ENCODE measurements at regions not wholly inside any gene's neighbourhood (a gene's known extent, or its start where the extent isn't known, plus 50 kb on each side); places are given as distances from the start of the nearest gene placed in this dataset.
A peak's percentile ranks its signal among the peaks of the same experiment; 100 is the strongest.

GRCh38 chr18:5639131-5639530 lies 95.3 kb upstream of the EPB41L3 start:
- TF ChIP-seq ZNF274 (IDR thresholded peaks at IDR 0.05; ENCODE audit: low read depth, low read length), result no peak
- no peak overlapping the region for H3K4me3 ChIP-seq (ENCODE audit: low read length)

- TF ChIP-seq ZNF274 (IDR thresholded peaks at IDR 0.05; ENCODE audit: low read depth, low read length), result no peak
- H3K4me3 ChIP-seq (ENCODE audit: low read length), result no peak overlapping the region
Observed at GRCh38 chr18:5632041-5632440, 88.2 kb upstream of the EPB41L3 start.

GRCh38 chr18:5630900-5631413 lies 87.2 kb upstream of the EPB41L3 start:
- H3K4me3 ChIP-seq (ENCODE audit: low read length), result no peak overlapping the region
- no peak for TF ChIP-seq ZNF274 (IDR thresholded peaks at IDR 0.05; ENCODE audit: low read depth, low read length)

DNA sequence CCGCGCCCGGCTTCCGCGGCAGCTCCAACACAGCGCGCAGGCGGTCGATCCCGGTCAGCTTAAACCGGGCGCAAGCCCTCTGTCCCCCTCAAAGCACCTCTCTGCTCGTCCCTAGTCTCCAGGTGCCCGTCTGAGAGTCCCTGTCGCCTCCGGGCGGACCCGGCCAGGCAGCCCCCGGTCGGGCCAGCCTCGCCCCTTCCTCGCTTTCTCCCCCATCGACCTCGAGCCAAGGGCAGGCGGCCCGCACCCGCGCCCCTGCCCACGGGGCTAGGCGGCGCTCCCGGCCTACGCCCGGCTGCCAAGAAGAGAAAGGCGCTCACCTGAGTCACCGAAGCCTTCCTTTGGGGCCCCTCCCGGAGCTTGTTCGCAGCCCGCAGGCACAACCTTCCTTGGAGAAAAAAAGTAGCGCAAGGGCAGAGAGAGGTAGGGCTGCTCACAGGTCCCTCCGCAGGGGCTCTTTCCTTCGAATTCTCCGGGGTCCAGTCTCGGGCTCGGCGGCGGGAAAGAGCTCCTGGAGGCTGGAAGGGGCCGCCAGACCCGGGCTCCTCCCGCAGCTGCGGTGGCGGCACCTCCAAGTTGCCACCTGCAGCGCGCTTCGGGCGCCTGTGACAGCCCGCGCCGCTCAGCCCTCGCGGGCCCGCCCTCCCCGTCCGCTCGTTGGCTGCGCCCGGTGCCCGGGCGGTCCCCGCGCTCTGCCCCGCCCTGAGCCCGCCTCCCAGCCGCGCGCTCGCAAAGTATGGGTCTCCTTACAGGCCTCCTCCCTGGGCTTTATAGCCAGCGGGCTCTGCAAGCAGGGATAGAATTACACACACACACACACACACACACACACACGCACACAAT lies 86.5 kb upstream of the EPB41L3 start:
- no peak for TF ChIP-seq ZNF274 (IDR thresholded peaks at IDR 0.05; ENCODE audit: low read depth, low read length)
- peak overlapping the region; percentile 56 for H3K4me3 ChIP-seq (ENCODE audit: low read length)

DNA sequence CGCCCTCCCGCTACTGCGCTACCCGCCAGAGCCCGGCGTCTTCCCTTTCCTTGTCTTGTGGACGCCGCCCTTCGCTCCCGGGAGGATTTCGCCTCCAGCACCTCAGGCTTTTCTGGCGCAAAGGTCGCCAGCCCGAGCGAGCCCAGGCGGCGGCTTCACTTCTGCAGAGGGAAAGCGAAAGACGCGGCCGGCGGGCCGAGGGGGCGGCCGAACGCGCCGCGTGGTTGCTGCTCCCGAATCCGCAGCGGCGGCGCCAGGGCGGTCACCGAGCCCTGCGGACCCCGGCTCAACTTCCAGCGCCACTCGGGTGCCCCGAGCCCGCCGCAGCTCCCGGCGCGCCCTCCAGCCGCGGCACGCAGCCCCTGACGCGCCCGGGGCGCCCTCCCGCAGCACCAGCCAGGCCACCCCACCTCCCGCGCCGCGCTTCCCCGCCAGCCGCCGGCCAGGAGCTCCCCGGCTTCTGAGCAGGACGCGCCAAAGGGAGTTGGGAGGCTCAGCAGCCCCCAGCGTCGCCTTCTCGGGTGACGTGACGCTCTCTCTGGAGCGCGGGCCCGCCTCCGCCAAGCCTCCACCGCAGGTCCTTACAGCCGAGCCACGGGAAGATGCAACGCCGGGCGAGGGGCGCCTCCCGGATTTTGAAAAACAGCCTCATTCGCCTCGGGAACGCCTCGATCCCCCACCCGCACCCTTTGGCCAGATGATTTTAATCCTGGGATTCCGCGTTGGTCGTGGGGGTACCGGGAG lies 84.9 kb upstream of the EPB41L3 start:
- H3K4me3 ChIP-seq (ENCODE audit: low read length), result peak overlapping the region; percentile 56; the same call in 1 of the 2 replicates
- no peak for TF ChIP-seq ZNF274 (IDR thresholded peaks at IDR 0.05; ENCODE audit: low read depth, low read length)

GRCh38 chr18:5627776-5628511 lies 84.1 kb upstream of the EPB41L3 start:
- no peak for TF ChIP-seq ZNF274 (IDR thresholded peaks at IDR 0.05; ENCODE audit: low read depth, low read length)
- H3K4me3 ChIP-seq (ENCODE audit: low read length), result peak overlapping the region; percentile 56; the same call in 1 of the 2 replicates

- no peak for TF ChIP-seq ZNF274 (IDR thresholded peaks at IDR 0.05; ENCODE audit: low read depth, low read length)
- no peak overlapping the region for H3K4me3 ChIP-seq (ENCODE audit: low read length)
Observed at GRCh38 chr18:5626130-5626880, 82.5 kb upstream of the EPB41L3 start.

GRCh38 chr18:5625076-5625475 lies 81.3 kb upstream of the EPB41L3 start:
- TF ChIP-seq ZNF274 (IDR thresholded peaks at IDR 0.05; ENCODE audit: low read depth, low read length), result no peak
- H3K4me3 ChIP-seq (ENCODE audit: low read length), result no peak overlapping the region

DNA sequence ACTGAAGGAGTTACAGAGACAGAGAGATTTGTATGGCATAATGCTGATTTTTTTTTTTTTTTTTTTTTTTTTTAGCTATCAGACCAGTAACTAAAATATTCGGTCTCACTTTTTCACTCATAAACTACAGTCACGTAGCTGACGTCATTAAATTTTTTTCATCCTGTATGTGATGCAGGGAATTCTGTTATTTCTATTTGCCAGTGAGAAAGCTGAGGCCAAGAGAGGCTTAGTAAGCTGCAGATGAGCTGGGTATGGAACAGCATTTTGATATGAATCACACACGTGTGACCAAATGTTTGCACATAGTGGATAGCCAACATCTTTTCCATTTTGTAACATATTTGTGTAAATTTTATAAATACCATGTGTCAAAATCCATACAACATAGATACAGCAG lies 79.1 kb upstream of the EPB41L3 start:
- no peak overlapping the region for H3K4me3 ChIP-seq (ENCODE audit: low read length)
- TF ChIP-seq ZNF274 (IDR thresholded peaks at IDR 0.05; ENCODE audit: low read depth, low read length), result no peak

DNA sequence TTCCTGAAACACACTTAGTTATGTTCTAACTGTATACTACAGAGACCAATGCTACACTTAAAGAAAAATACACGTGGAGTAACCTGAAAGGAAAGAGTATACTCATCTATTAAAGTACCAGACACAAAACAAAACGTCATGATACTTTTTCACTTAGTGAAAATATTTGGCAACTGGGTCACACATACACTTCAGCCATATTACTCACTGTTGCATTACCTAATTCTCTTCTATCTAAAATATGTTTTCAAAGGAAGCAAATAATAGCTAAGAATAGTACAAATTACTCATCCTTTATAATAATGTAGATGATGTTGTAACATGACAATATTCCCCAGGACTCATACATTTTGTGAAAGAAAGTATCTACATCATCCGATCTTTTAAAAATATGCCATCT lies 76.5 kb upstream of the EPB41L3 start:
- no peak for TF ChIP-seq ZNF274 (IDR thresholded peaks at IDR 0.05; ENCODE audit: low read depth, low read length)

DNA sequence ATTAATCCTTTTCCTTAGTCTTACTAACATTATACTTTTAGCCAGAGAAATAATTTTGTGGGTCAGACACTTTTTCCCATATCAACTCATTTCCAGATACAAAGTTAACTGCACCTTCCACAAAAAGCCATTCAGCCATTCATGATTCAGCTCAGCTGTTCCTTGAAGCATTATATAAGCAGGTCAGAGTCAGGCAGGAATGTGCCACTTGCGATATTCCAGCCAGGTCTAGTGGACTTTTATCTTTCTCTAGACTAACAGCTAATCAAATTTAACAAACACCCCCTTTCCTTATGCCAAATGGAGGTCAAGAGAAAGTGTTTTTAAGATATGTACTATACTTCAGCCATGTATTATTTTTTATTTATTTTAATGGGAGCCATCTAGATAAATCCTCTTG lies 75.6 kb upstream of the EPB41L3 start:
- no peak overlapping the region for H3K4me3 ChIP-seq (ENCODE audit: low read length)
- TF ChIP-seq ZNF274 (IDR thresholded peaks at IDR 0.05; ENCODE audit: low read depth, low read length), result no peak

More for the DNA sequence above, 76.5 kb upstream of the EPB41L3 start:
- no peak overlapping the region for H3K4me3 ChIP-seq (ENCODE audit: low read length)

DNA sequence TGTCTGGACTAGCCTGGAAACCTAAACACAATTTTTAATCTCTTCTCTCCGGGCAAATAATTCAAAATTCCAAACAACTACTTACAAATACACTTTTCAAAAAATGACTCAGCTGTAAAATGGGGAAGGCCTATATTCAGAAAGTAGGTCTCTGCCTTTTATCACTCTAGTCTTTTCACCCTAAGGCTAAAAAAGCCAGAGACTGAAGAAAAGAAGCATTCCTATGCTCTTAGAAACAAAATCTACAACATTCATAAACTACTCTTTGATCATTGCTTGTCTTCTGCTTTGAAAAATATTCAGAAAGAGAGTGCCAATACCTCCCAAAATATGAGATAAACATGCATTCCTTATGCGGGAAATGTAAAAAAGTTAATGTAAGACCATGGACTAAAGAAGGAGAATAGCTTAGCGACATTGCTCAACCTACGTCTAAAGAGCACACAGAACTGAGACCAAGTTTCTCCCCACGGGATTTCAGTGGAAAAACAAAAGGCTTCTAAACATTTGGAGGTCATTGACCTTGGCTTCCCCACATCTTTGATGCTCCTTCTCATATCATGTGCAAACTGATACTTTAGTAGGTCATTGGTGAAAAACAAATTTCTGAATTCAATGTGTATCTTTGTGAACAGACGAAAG lies 74.4 kb upstream of the EPB41L3 start:
- no peak overlapping the region for H3K4me3 ChIP-seq (ENCODE audit: low read length)
- TF ChIP-seq ZNF274 (IDR thresholded peaks at IDR 0.05; ENCODE audit: low read depth, low read length), result no peak

DNA sequence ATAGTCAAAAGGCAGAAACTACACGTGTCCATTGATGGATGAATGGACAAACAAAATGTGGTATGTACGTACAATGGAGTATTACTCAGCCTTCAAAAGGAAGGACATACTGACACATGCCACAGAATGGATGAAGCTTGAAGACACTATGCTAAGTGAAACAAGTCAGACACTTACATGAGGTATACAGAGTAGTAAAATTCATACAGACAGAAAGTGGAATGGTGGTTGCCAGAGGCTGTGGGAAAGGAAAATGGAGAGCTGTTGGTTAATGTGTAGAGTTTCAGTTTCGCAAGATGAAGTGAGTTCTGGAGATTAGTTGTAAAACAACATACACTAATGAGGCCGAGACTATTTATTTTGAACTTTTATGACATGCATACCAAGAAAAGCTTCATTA lies 67.4 kb upstream of the EPB41L3 start:
- no peak for TF ChIP-seq ZNF274 (IDR thresholded peaks at IDR 0.05; ENCODE audit: low read depth, low read length)
- no peak overlapping the region for H3K4me3 ChIP-seq (ENCODE audit: low read length)
